ENCODE measurements at regions not wholly inside any gene's neighbourhood (a gene's known extent, or its start where the extent isn't known, plus 50 kb on each side); places are given as distances from the start of the nearest gene placed in this dataset.

DNA sequence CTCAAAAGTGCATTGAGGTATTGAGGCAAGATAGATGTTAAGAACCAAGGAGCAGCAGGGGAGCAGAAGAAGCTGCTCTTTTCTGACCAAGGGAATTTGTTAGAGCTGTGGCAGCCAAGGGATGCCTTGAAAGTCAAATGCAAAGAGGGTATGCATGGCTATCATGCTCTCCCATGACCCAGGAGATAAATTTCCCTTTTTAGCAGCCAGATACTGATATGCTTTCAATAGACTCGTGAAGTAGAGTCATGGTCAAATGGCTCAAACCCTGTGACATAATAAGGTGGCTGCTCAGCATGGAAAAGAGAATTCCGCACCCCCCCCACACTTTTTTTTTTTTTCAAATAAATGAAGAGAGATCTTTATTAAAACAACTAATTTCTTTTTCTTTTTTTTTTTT, 180.9 kb upstream of the ACTBL2 start:
- TF ChIP-seq, protein P1, sequence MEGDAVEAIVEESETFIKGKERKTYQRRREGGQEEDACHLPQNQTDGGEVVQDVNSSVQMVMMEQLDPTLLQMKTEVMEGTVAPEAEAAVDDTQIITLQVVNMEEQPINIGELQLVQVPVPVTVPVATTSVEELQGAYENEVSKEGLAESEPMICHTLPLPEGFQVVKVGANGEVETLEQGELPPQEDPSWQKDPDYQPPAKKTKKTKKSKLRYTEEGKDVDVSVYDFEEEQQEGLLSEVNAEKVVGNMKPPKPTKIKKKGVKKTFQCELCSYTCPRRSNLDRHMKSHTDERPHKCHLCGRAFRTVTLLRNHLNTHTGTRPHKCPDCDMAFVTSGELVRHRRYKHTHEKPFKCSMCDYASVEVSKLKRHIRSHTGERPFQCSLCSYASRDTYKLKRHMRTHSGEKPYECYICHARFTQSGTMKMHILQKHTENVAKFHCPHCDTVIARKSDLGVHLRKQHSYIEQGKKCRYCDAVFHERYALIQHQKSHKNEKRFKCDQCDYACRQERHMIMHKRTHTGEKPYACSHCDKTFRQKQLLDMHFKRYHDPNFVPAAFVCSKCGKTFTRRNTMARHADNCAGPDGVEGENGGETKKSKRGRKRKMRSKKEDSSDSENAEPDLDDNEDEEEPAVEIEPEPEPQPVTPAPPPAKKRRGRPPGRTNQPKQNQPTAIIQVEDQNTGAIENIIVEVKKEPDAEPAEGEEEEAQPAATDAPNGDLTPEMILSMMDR (IDR thresholded peaks at IDR 0.05) = no peak
- no peak for TF ChIP-seq POLR2A (IDR thresholded peaks at IDR 0.05)

All from ovary (tissue), 3 donors.